ENCODE measurements at regions not wholly inside any gene's neighbourhood (a gene's known extent, or its start where the extent isn't known, plus 50 kb on each side); places are given as distances from the start of the nearest gene placed in this dataset.

DNA sequence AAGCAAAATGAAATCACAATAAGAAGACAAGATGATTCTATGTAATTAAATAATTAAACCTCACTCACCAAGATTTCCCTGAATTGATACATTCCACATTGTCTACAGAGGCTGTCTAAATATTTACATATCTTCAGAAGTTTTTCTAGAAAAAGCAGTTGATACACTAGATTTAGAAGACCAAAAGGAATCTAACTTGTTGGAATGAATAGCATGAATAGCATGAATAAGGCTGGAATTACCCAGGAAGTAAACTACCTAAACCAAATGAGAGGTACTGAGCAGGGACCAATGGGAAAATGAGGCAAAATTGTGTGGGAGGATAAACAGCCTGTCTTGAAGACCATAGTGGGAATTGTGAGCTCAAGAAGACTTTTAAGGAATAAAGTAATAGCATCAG lies 479.7 kb downstream of the TXNL1 start:
- TF ChIP-seq, protein P1, sequence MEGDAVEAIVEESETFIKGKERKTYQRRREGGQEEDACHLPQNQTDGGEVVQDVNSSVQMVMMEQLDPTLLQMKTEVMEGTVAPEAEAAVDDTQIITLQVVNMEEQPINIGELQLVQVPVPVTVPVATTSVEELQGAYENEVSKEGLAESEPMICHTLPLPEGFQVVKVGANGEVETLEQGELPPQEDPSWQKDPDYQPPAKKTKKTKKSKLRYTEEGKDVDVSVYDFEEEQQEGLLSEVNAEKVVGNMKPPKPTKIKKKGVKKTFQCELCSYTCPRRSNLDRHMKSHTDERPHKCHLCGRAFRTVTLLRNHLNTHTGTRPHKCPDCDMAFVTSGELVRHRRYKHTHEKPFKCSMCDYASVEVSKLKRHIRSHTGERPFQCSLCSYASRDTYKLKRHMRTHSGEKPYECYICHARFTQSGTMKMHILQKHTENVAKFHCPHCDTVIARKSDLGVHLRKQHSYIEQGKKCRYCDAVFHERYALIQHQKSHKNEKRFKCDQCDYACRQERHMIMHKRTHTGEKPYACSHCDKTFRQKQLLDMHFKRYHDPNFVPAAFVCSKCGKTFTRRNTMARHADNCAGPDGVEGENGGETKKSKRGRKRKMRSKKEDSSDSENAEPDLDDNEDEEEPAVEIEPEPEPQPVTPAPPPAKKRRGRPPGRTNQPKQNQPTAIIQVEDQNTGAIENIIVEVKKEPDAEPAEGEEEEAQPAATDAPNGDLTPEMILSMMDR (conservative IDR thresholded peaks at IDR 0.05 in 1 of 2, IDR thresholded peaks at IDR 0.05 in 1 of 2; ENCODE audit: low read depth in 1 of 2, low read length in 2 of 2), result no peak
- no peak for TF ChIP-seq EZH2 (IDR thresholded peaks at IDR 0.05; ENCODE audit: low read length, missing control alignments)

Measured in fibroblast of lung (primary cell).